HG03159 (cell line): ENCODE measurements at regions not wholly inside any gene's neighbourhood (a gene's known extent, or its start where the extent isn't known, plus 50 kb on each side); places are given as distances from the start of the nearest gene placed in this dataset.

Experiments used
- ATAC-seq: cut with Tn5 transposase; IDR thresholded peaks from one replicate; pipeline ENCODE4 v1.9.1; 2021; ENCODE audit warnings: mild to moderate bottlenecking, moderate library complexity; ENCODE audit not compliant: unreplicated experiment

DNA sequence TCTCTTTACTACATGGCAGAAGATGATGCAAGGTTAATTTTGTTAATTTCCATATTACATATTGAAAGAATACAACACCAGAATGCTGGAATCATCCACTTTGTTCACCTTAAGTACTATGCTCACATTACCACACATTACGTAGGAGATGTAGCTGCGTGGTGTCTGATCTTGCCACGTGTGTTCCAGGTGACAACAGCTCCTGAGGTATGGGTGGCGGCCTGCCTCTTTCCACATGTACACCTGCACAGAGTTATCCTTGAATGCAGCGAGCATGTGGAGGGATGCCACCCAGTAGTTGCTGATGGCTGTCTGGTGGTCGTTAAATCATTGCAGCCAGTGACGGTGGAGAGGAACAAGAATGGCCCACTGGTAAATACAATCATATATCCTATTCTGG lies 740.5 kb upstream of the EEF2KMT start:
- ATAC-seq: no peak

GRCh38 chr16:5837007-5837670 lies 739.5 kb upstream of the EEF2KMT start:
- ATAC-seq: no peak

GRCh38 chr16:5835876-5836275 lies 738.3 kb upstream of the EEF2KMT start:
- ATAC-seq: no peak

DNA sequence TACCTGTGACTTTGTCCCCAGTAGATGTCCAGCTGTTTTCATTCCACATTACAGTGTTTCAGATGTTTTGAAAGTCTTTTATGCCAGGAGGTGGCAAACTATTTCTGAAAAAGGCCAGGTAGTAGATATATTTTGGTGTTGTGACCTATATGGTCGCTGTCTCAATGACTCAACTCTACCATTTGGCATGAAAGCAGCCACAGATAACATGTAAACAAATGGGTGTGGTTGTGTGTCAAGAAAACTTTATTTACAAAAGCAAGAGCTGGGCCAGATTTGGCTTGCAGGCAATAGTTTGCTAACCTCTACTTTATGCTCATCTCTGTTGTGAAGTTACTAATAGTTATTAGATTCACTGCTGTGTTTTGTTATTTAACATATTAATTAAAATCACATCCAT lies 728.7 kb upstream of the EEF2KMT start:
- ATAC-seq: no peak

DNA sequence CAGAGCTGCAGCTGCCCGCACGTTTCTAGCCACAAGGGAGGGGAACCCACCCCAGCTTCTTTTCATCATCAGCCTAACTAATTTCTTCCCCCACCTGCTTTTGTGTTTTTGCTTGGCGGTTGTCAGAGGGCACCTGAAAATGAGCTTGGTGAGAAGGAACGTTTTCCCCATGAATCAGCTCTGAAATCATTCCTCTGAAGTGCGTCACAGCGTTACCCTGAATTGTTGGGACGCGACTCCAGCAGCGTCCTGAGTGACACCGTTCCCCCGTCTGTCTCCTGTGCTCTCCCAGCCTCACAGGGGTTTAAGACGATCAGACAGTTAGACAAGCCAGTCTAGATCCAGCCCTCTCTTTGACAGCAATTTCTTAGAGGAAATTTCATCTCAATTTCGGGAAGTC lies 722.9 kb upstream of the EEF2KMT start:
- no peak for ATAC-seq

DNA sequence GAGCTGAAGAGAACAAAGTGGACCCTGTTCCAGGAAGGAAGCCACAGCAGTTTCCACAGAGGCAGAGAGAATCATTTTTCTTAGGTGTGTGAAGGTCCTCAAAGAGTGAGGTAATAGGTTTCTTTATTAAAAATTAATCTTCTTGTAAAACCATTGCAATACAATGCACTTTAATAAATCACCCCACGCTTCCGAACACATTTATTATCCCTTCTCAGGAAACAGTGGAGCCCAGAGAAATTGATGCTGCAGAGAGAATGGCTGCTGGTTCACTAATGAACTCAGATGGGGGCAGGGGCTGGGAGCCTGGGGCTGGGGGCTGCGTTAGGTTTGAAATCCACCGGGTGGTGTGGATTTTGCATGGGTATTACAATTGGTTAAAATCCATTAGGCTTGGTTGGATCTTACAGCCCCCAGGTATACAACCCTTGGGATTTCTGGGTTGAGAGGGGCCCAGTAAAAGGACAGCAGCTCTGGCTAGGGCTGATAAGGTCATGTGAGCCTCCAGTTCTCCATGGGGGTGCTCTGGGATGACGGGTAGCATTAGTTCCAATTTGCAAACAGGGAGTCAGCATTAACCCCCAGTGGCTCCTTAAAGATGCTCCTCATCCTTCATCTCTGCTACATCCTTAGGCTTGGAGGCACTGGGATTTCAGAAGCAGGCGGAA lies 718.1 kb upstream of the EEF2KMT start:
- ATAC-seq: no peak

GRCh38 chr16:5801396-5801795 lies 703.8 kb upstream of the EEF2KMT start:
- no peak for ATAC-seq

DNA sequence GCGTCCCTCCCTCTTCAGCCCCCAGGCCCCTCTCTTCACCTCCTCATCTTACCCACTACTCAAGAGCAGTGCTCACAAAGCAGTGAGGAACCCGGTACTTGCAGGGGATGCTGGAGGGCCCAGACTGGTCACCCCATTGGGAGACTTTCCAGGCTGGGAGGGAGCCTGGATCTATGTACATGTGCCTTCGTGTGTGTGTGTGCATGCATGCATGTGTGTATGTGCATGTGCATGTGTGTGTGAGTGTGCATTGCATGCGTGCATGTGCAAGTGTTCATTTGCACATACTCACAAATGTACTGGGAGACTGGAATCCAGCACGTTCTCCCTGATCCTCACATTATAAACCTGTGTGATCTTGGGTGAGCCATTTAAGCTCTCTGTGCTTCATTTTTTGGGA lies 696.0 kb upstream of the EEF2KMT start:
- no peak for ATAC-seq

- ATAC-seq: no peak
These were observed 693.5 kb upstream of the EEF2KMT start for GRCh38 chr16:5791011-5791657.

GRCh38 chr16:5790512-5790911 lies 692.9 kb upstream of the EEF2KMT start:
- no peak for ATAC-seq

DNA sequence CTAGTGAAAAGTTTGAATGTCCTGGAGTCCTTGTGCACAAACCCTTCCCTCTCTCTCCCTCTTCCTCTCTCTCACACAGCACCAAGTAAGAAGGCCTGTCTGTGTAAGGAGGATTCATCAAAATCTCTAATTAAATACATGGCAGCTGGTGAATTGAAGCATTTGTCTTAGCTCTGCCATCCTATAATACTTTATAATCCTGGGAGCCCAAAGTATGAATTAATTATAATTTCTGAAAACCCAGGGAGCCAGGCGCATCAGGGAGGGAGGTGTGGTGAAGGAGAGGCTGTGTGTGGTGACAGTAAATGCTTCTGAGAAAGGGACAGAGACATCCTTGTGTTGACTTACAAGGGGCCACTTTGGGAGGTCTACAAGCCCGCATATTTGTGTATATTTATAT lies 691.4 kb upstream of the EEF2KMT start:
- ATAC-seq: no peak

GRCh38 chr16:5781436-5781835 lies 683.8 kb upstream of the EEF2KMT start:
- no peak for ATAC-seq

- ATAC-seq: no peak
These were observed 679.3 kb upstream of the EEF2KMT start for GRCh38 chr16:5776876-5777275.

DNA sequence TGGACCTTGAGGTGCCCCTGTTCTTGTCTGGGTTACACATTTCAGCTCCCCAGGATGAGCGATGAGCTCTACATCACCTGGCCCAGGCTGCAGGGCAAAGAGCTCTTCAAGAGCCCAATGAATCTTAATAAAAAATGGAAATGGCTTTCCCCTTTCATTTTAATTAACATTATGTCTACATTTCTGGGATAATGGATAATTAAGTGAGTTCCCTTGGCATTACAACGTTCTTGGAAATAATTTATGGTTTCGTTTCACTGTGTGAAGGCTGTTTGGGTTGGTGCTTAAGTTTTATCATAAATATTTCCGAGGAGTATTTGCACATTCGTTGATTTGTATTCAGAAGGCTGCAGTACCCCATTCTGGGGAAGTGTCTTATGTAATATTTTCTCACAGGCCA lies 678.3 kb upstream of the EEF2KMT start:
- no peak for ATAC-seq

GRCh38 chr16:5770118-5770517 lies 672.5 kb upstream of the EEF2KMT start:
- no peak for ATAC-seq

GRCh38 chr16:5769513-5769912 lies 671.9 kb upstream of the EEF2KMT start:
- no peak for ATAC-seq

DNA sequence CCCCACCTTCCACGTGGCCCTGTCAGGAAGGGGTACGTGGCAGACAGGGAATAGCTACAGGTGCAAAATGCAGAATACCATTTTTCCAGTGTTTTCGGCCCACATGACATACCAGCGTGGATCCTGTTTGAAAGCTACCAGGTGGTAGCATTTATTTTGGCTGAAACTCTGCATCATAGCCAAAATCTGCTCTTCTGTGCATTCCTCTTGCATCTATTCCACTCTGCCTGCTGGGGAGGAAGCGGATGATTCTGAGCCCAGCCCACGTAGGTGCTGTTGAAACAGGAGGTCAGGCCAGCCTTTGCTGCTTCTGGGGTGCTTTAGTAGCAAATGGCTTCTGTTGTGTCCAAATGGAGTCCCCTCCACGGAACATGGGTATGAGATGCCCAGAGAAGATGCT lies 670.9 kb upstream of the EEF2KMT start:
- ATAC-seq: no peak

DNA sequence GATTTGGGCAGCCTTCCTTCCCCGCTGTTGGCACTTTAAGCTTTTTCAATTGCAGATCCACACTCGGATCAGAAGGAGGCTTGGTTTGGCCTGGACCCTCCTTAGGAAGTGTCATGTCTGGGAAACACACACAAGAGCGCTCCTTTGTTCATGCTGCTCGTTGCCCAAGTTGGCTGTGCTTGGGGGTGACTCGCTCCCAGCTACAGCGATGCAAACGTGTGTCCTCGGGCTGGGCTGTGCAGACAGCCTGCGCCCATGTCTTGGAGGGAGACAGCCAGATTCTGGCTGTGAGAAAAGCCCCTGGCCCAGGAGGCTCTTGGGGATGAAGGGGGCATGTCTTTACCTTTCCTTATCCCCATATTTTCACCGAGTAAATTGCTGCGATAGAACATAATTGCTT lies 665.6 kb upstream of the EEF2KMT start:
- ATAC-seq: no peak

GRCh38 chr16:5762362-5762761 lies 664.8 kb upstream of the EEF2KMT start:
- ATAC-seq: no peak

DNA sequence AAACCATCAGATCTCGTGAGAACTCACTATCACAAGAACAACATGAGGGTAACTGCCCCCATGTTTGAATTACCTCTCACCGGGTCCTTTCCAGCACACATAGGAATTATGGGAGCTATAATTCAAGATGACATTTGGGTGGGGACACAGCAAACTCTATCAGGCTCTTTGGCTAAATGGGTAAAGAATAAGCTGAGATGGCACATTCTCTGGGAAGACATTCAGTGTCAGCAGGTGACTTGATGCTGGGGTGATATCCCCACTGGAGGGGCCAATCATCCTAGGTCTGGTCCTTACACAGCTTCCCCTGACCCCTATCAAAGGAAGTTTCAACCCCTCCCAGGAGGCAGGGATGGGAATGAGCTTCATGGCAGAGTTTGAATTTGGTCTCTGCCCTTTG lies 664.0 kb upstream of the EEF2KMT start:
- ATAC-seq: no peak

- ATAC-seq: no peak
These were observed 660.7 kb upstream of the EEF2KMT start for GRCh38 chr16:5758281-5758680.

DNA sequence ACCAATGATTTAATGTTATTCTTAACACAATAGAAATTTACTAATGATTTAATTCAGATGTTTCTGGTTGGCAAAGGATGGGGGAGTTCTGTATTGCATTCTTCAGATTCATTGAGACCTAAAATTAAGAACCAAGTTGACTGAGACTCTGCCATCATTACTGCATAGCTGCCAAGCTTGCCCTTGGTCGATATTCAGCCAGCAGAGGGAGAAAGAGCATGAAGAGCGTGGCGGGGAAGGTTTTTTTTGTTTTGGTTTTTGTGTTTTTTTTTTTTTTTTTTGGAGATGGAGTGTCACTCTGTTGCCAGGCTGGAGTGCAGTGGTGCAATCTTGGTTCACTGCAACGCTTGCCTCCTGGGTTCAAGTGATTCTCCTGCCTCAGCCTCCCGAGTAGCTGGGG lies 659.4 kb upstream of the EEF2KMT start:
- no peak for ATAC-seq
